ENCODE measurements at regions not wholly inside any gene's neighbourhood (a gene's known extent, or its start where the extent isn't known, plus 50 kb on each side); places are given as distances from the start of the nearest gene placed in this dataset.

- Histone ChIP-seq H2AFZ (ENCODE audit: low read depth) (no peak overlapping the region), H3K27ac (ENCODE audit: low read depth in 2 of 2, low read length in 1 of 2) (no peak overlapping the region), H3K79me2 (ENCODE audit: insufficient read depth) (no peaks in the 10 kb centered on the region), H3K36me3 (replicated peaks in 1 of 2; ENCODE audit: control insufficient read depth in 1 of 2, insufficient read depth in 2 of 2, low read length in 1 of 2) (no peaks in the 10 kb centered on the region), H4K20me1 (ENCODE audit: insufficient read depth) (no peaks in the 10 kb centered on the region), H3K4me2 (no peak overlapping the region), H3K4me3 (ENCODE audit: low read depth in 2 of 2, low read length in 1 of 2) (no peak overlapping the region), H3K9me3 (no peaks in the 10 kb centered on the region), H3K27me3 (ENCODE audit: insufficient read depth) (peaks cover 40% of the 10 kb centered on the region), H3K9me2 (no peaks in the 10 kb centered on the region), H3K4me1 (ENCODE audit: control insufficient read depth in 1 of 2, insufficient read depth in 2 of 2, low read depth in 1 of 2, low read length in 1 of 2) (peaks cover 0 to 3% of the 10 kb centered on the region in 2 experiments; a peak in 1 of 4 replicates), H3K9ac (no peak overlapping the region), H3F3A (replicated peaks; ENCODE audit: insufficient read depth) (no peaks in the 10 kb centered on the region)
- ChIA-PET POLR2A (no interaction called here), CTCF (interaction anchor here (1.1 to 1.9 kb wide), 3 partner anchors 59 to 107 kb away, joined by 3 to 8 read pairs (median 7); no protein-coding TSS in a partner anchor)
- no peak for DNase-seq
- TF ChIP-seq POLR2AphosphoS5 (IDR thresholded peaks at IDR 0.05; ENCODE audit: low read depth, low read length) (no peak), CTCF (IDR thresholded peaks at IDR 0.05) (no peak), RCOR1 (IDR thresholded peaks at IDR 0.05; ENCODE audit: low read length) (no peak), TAF1 (IDR thresholded peaks at IDR 0.05; ENCODE audit: borderline replicate concordance, low read depth, low read length) (no peak), TCF12 (IDR thresholded peaks at IDR 0.05) (no peak), EZH2phosphoT487 (IDR thresholded peaks at IDR 0.05; ENCODE audit: borderline replicate concordance, low read depth) (no peak), MEF2A (IDR thresholded peaks at IDR 0.05; ENCODE audit: borderline replicate concordance, low read depth) (no peak), RXRA (IDR thresholded peaks at IDR 0.05; ENCODE audit: borderline replicate concordance, low read depth) (no peak)
- 43% methylated on average over 11 of the region's 11 CpGs for WGBS (ENCODE audit: low lambda C conversion rate)
These were observed 100.1 kb downstream of the YTHDF1 start for GRCh38 chr20:63115651-63116411.

DNA sequence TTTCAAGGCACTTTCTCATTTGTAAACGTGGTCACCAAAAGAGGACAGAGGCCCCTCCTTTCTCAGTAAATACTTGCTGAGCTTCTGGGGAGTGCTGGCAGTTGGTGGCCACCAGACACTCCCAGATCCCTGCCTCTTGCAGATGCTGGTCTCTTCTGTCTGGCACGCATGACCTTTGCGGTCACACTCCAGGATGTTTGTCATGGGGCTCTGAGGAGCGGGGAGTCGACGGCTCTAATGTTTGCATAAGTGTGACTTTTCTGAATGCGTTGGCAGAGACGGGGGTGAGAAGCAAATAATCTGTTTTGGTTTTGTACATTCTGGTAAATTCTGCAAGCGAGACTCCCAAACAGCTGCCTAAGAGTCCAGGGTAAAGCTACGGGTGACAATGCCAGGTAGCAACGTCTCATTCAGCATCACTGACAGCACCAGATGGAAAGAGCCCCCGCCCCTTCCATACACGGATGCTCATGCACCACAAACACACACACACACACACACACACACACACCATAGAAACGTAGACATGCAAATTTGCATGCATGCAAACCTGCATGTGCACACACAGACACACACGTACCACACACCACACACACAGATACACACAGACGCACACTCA is 101.1 kb downstream of the YTHDF1 start:
- no peaks in the 10 kb centered on the region for H3K79me2 ChIP-seq (ENCODE audit: insufficient read depth)
- peaks cover 38% of the 10 kb centered on the region for H3K27me3 ChIP-seq (ENCODE audit: insufficient read depth)
- peaks cover 0 to 3% of the 10 kb centered on the region in 2 experiments; a peak in 1 of 4 replicates for H3K4me1 ChIP-seq (ENCODE audit: control insufficient read depth in 1 of 2, insufficient read depth in 2 of 2, low read depth in 1 of 2, low read length in 1 of 2)
- POLR2A ChIA-PET: no interaction called here
- no peaks in the 10 kb centered on the region for H3K9me2 ChIP-seq
- no peaks in the 10 kb centered on the region for H3F3A ChIP-seq (replicated peaks; ENCODE audit: insufficient read depth)
- H3K9me3 ChIP-seq: no peaks in the 10 kb centered on the region
- no peaks in the 10 kb centered on the region for H3K36me3 ChIP-seq (replicated peaks in 1 of 2; ENCODE audit: control insufficient read depth in 1 of 2, insufficient read depth in 2 of 2, low read length in 1 of 2)
- no peak overlapping the region for H3K4me2 ChIP-seq
- H3K4me3 ChIP-seq (ENCODE audit: low read depth in 2 of 2, low read length in 1 of 2): no peak overlapping the region
- WGBS (ENCODE audit: low lambda C conversion rate): 27% methylated on average over 12 of the region's 16 CpGs
- no peak overlapping the region for H3K27ac ChIP-seq (ENCODE audit: low read depth in 2 of 2, low read length in 1 of 2)
- no peak overlapping the region for H3K9ac ChIP-seq
- TF ChIP-seq, protein P1, sequence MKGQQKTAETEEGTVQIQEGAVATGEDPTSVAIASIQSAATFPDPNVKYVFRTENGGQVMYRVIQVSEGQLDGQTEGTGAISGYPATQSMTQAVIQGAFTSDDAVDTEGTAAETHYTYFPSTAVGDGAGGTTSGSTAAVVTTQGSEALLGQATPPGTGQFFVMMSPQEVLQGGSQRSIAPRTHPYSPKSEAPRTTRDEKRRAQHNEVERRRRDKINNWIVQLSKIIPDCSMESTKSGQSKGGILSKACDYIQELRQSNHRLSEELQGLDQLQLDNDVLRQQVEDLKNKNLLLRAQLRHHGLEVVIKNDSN (IDR thresholded peaks at IDR 0.05; ENCODE audit: borderline replicate concordance, low read depth): no peak
- TF ChIP-seq YY1 (IDR thresholded peaks at IDR 0.05; ENCODE audit: low read depth): no peak
- TF ChIP-seq FOSL2 (IDR thresholded peaks at IDR 0.05; ENCODE audit: borderline replicate concordance, low read depth): no peak
- TF ChIP-seq EZH2phosphoT487 (IDR thresholded peaks at IDR 0.05; ENCODE audit: borderline replicate concordance, low read depth): no peak
- no peak for TF ChIP-seq USF2 (IDR thresholded peaks at IDR 0.05; ENCODE audit: borderline replicate concordance, low read depth, low read length)
- CTCF ChIA-PET: no interaction called here
- H4K20me1 ChIP-seq (ENCODE audit: insufficient read depth): no peaks in the 10 kb centered on the region
- H2AFZ ChIP-seq (ENCODE audit: low read depth): no peak overlapping the region
- no peak for DNase-seq

All from SK-N-SH (cell line).